Liver (tissue), 8 donors: ENCODE measurements at regions not wholly inside any gene's neighbourhood (a gene's known extent, or its start where the extent isn't known, plus 50 kb on each side); places are given as distances from the start of the nearest gene placed in this dataset.
"Not testable (repeated sequence)": the region's sequence is repeated elsewhere in the genome, so short reads cannot be mapped to it uniquely, and the experiment has no call there.

ENCODE experiments used
- DNase-seq: peaks from one replicate; pipeline ENCODE4 v3.0.0-alpha.2; 2017; ENCODE audit warnings: low spot score
- H3K27ac ChIP-seq, 2 donors: one replicate each; pipeline ENCODE4 v1.7.0; 2013; ENCODE audit warnings: inconsistent platforms in 2 of 2, low read length in 2 of 2, control low read depth in 1 of 2, low read depth in 1 of 2, mild to moderate bottlenecking in 1 of 2
- H3K27me3 ChIP-seq, 4 donors: one replicate each; pipeline versions ENCODE4 v1.6.1 to v1.7.0; 2013; ENCODE audit warnings: low read length in 3 of 4, inconsistent platforms in 1 of 4, mild to moderate bottlenecking in 1 of 4, moderate library complexity in 1 of 4; ENCODE audit not compliant: control insufficient read depth in 4 of 4, insufficient read depth in 4 of 4
- H3K36me3 ChIP-seq, 4 donors: one replicate each; pipeline versions ENCODE4 v1.6.1 to v1.7.0; 2013; ENCODE audit warnings: low read length in 3 of 4, mild to moderate bottlenecking in 3 of 4, low read depth in 1 of 4, moderate library complexity in 1 of 4; ENCODE audit not compliant: control insufficient read depth in 4 of 4, insufficient read depth in 3 of 4
- H3K4me1 ChIP-seq, 4 donors: one replicate each; pipeline versions ENCODE4 v1.6.1 to v1.7.0; 2013; ENCODE audit warnings: low read length in 3 of 4, mild to moderate bottlenecking in 3 of 4, moderate library complexity in 1 of 4; ENCODE audit not compliant: control insufficient read depth in 4 of 4, insufficient read depth in 4 of 4
- H3K4me3 ChIP-seq, 3 donors: one replicate each; pipeline versions ENCODE4 v1.6.1 to v1.7.0; 2013; ENCODE audit warnings: low read length in 3 of 3, control low read depth in 1 of 3, low read depth in 1 of 3, mild to moderate bottlenecking in 1 of 3
- H3K9ac ChIP-seq, 2 donors: one replicate each; pipeline ENCODE4 v1.7.0; 2013; ENCODE audit warnings: low read length in 2 of 2, mild to moderate bottlenecking in 2 of 2, moderate library complexity in 2 of 2, control low read depth in 1 of 2, low read depth in 1 of 2
- H3K9me3 ChIP-seq, 4 donors: one replicate each; pipeline versions ENCODE4 v1.6.1 to v1.7.0; 2013; ENCODE audit warnings: low read length in 3 of 4; ENCODE audit not compliant: control insufficient read depth in 4 of 4
- ATF3 ChIP-seq: IDR thresholded peaks from 2 replicates; pipeline ENCODE4 v1.6.1; 2016; ENCODE audit warnings: antibody characterized with exemption
- CTCF ChIP-seq: fragments of 150-350 bp; IDR thresholded peaks from 2 replicates; pipeline ENCODE4 v1.5.1; 2017; ENCODE audit warnings: improper control_type of control experiment, low read depth, low read length; ENCODE audit not compliant: missing input control
- EGR1 ChIP-seq, 2 donors: IDR thresholded peaks; 2 replicates each; pipeline ENCODE4 v1.6.1; 2016 to 2018; ENCODE audit warnings: antibody characterized with exemption in 2 of 2, low read depth in 2 of 2
- FOXA1 ChIP-seq: IDR thresholded peaks from 2 replicates; pipeline ENCODE4 v1.6.1; 2016; ENCODE audit warnings: antibody characterized with exemption
- FOXA2 ChIP-seq: IDR thresholded peaks from 2 replicates; pipeline ENCODE4 v1.6.1; 2016; ENCODE audit warnings: antibody characterized with exemption
- GABPA ChIP-seq, 2 donors: IDR thresholded peaks in 1 of 2; conservative IDR thresholded peaks in 1 of 2; 2 replicates each; pipeline ENCODE4 v1.6.1; 2016; ENCODE audit warnings: antibody characterized with exemption in 2 of 2, mild to moderate bottlenecking in 1 of 2, moderate library complexity in 1 of 2
- HNF4A ChIP-seq, 2 donors: conservative IDR thresholded peaks; 2 replicates each; pipeline ENCODE4 v1.6.1; 2016; ENCODE audit warnings: antibody characterized with exemption in 2 of 2, mild to moderate bottlenecking in 2 of 2
- HNF4G ChIP-seq: IDR thresholded peaks from 2 replicates; pipeline ENCODE4 v1.6.1; 2016; ENCODE audit warnings: antibody characterized with exemption
- JUND ChIP-seq, 2 donors: IDR thresholded peaks; 2 replicates each; pipeline ENCODE4 v1.6.1; 2016; ENCODE audit warnings: antibody characterized with exemption in 2 of 2
- MAX ChIP-seq: IDR thresholded peaks from 2 replicates; pipeline ENCODE4 v1.6.1; 2016; ENCODE audit warnings: antibody characterized with exemption
- NR2F2 ChIP-seq: IDR thresholded peaks from 2 replicates; pipeline ENCODE4 v1.6.1; 2016; ENCODE audit warnings: antibody characterized with exemption
- RAD21 ChIP-seq, 2 donors: IDR thresholded peaks; 2 replicates each; pipeline ENCODE4 v1.6.1; 2016; ENCODE audit warnings: antibody characterized with exemption in 2 of 2, mild to moderate bottlenecking in 2 of 2
- RXRA ChIP-seq, 2 donors: IDR thresholded peaks; 2 replicates each; pipeline ENCODE4 v1.6.1; 2017 to 2018; ENCODE audit warnings: antibody characterized with exemption in 2 of 2, mild to moderate bottlenecking in 1 of 2
- SP1 ChIP-seq: IDR thresholded peaks from 2 replicates; pipeline ENCODE4 v1.6.1; 2018; ENCODE audit warnings: antibody characterized with exemption, mild to moderate bottlenecking
- TAF1 ChIP-seq: conservative IDR thresholded peaks from 2 replicates; pipeline ENCODE4 v1.6.1; 2016; ENCODE audit warnings: antibody characterized with exemption, mild to moderate bottlenecking
- YY1 ChIP-seq: IDR thresholded peaks from 2 replicates; pipeline ENCODE4 v1.6.1; 2016; ENCODE audit warnings: antibody characterized with exemption, mild to moderate bottlenecking
- ZBTB33 ChIP-seq: IDR thresholded peaks from 2 replicates; pipeline ENCODE4 v1.6.1; 2016; ENCODE audit warnings: antibody characterized with exemption
- WGBS: extraction: QIAGEN DNeasy Blood & Tissue Kit; methylation state at CpG from one replicate; pipeline ENCODE4 v1.1.7; 2013; 5-methylcytosine and 5-hydroxymethylcytosine counted together
- donor health status: healthy.
- donor health status: healthy.
- donor health status: healthy.
- donor health status: healthy.
- donor health status: healthy.

GRCh38 chr6:19231878-19232561, 605.1 kb upstream of the ID4 start (continued):
- TF ChIP-seq RXRA (IDR thresholded peaks at IDR 0.05), result no peak
- no peak for TF ChIP-seq CTCF
- no peak for TF ChIP-seq TAF1
- no peak for TF ChIP-seq FOXA2
- TF ChIP-seq EGR1 (IDR thresholded peaks at IDR 0.05; ENCODE audit: low read depth in 2 of 2), result no peak
- TF ChIP-seq NR2F2, result no peak
- TF ChIP-seq FOXA1, result no peak

GRCh38 chr6:19245656-19246055, 591.5 kb upstream of the ID4 start:
- Histone ChIP-seq H3K27me3 (no peaks in the 10 kb centered on the region), H3K27ac (no peak overlapping the region), H3K9ac (no peak overlapping the region), H3K4me1 (no peaks in the 10 kb centered on the region), H3K36me3 (no peaks in the 10 kb centered on the region), H3K4me3 (no peak overlapping the region), H3K9me3 (peaks cover 0 to 2% (median 0%) of the 10 kb centered on the region in 4 donors)
- 69% methylated on average over 1 of the region's 1 CpG for WGBS
- TF ChIP-seq CTCF, result no peak
- TF ChIP-seq RAD21 (IDR thresholded peaks at IDR 0.05), result no peak
- TF ChIP-seq GABPA (IDR thresholded peaks at IDR 0.05 in 1 of 2, conservative IDR thresholded peaks at IDR 0.05 in 1 of 2), result no peak
- no peak for TF ChIP-seq JUND (IDR thresholded peaks at IDR 0.05)
- no peak for TF ChIP-seq RXRA (IDR thresholded peaks at IDR 0.05)
- no peak for TF ChIP-seq NR2F2
- TF ChIP-seq ZBTB33, result no peak
- TF ChIP-seq ATF3, result no peak
- no peak for TF ChIP-seq HNF4G
- no peak for TF ChIP-seq YY1
- TF ChIP-seq TAF1, result no peak
- no peak for TF ChIP-seq MAX
- TF ChIP-seq SP1, result no peak
- no peak for TF ChIP-seq HNF4A (conservative IDR thresholded peaks at IDR 0.05)
- no peak for TF ChIP-seq FOXA1
- DNase-seq, result no peak

GRCh38 chr6:19247181-19247580, 590.0 kb upstream of the ID4 start:
- not testable (repeated sequence) for H3K4me3 ChIP-seq, H3K9ac ChIP-seq, H3K9me3 ChIP-seq, H3K27ac ChIP-seq, H3K27me3 ChIP-seq, H3K36me3 ChIP-seq, DNase-seq, H3K4me1 ChIP-seq
- WGBS, result 67% methylated on average over 8 of the region's 8 CpGs

- H3K27ac ChIP-seq, result not testable (repeated sequence)
- WGBS, result 78% methylated on average over 2 of the region's 2 CpGs
Measured at GRCh38 chr6:19256123-19256522, 581.0 kb upstream of the ID4 start.

More at GRCh38 chr6:19256123-19256522, 581.0 kb upstream of the ID4 start:
- not testable (repeated sequence) for H3K9me3 ChIP-seq, DNase-seq, H3K4me3 ChIP-seq, H3K9ac ChIP-seq, H3K36me3 ChIP-seq, H3K4me1 ChIP-seq, H3K27me3 ChIP-seq
